NCI-H2029 treated with DMSO at 0.1 percent for 48 hours (cell line): ENCODE measurements at regions not wholly inside any gene's neighbourhood (a gene's known extent, or its start where the extent isn't known, plus 50 kb on each side); places are given as distances from the start of the nearest gene placed in this dataset.

Experiments used
- DNase-seq: peaks from one replicate; lab custom pipeline; 2025; lab: John Stamatoyannopoulos, UW

- DNase-seq = no peak
Observed at GRCh38 chr22:48560836-48561235, 1266.8 kb downstream of the BRD1 start.

DNA sequence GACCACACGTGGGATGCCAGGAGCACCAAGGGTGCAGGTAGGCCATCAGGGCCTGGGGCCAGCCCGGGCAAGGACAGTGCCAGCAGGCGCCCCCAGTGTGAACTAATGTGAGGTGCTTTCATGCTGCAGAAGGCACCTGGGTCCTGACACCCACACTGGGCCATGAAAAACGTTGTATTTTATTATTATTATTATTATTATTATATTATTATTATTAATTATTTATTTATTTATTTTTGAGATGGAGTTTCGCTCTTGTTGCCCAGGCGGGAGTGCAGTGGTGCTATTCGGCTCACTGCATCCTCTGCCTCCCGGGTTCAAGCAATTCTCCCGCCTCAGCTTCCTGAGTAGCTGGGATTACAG is 1267.3 kb downstream of the BRD1 start:
- no peak for DNase-seq

GRCh38 chr22:48559647-48560388 is 1267.9 kb downstream of the BRD1 start:
- no peak for DNase-seq

GRCh38 chr22:48558606-48559402 is 1268.9 kb downstream of the BRD1 start:
- no peak for DNase-seq

DNA sequence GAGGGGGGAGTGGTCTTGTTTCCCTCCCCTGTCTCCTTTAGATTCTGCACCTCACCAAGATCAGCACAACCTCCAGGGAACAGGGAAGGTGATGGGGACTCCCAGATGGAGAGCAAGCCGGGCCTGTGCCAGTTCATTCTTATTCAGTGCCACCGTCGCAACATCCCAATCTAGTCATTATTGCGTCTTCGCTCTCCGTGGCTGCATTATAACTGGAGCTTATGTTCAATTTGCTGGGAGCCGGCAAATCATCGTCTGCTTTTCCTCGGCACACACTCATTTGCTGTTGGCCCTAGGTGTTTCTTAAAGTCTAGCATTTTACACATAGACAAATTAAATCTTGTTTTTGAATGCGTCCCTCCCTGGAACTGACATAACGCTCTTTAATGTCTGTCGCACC is 1269.7 kb downstream of the BRD1 start:
- no peak for DNase-seq

GRCh38 chr22:48557473-48557872 is 1270.2 kb downstream of the BRD1 start:
- no peak for DNase-seq

DNA sequence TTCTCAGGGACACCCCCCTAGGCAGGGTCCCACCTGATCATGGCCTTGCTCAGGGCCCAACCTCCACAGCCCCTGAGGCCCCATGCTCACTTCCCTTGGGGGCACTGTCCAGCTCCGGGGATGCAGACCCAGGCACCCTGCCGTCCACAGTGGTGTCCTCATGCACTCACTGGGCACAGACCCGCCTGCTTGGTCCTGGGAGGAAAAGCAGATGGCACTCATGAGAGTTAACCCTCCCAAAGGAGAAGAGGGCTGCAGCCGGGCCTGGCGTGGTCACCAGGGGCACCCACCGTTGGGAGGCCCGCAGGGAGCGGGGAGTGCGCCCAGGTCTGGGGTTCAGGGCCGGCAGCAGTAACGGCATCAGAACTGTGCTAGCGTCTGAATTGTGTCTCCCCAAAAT is 1270.9 kb downstream of the BRD1 start:
- no peak for DNase-seq

DNA sequence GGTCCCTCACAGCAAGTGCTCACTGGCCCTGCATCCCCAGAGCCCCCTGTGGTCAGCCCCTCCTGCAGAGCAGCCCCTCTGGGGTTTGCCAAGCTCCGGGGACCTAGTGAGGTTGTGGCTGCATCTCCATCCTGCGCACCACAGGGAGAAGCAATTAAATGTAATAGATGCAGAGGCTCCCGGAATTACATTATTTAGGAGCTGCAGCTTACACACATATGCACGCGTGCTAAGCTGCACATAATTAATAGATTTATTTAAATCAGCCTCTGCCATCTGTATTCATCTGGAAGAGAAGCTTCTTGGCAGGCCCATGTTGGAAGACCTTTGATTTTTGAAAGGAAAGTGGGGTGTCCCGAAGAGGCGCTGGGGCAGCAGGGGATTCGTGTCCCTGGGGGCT is 1271.5 kb downstream of the BRD1 start:
- no peak for DNase-seq

- DNase-seq = no peak
Observed at GRCh38 chr22:48555606-48556005, 1272.1 kb downstream of the BRD1 start.

- DNase-seq = no peak
Observed at GRCh38 chr22:48554893-48555572, 1272.6 kb downstream of the BRD1 start.

- DNase-seq = no peak
Observed at GRCh38 chr22:48553694-48554308, 1273.9 kb downstream of the BRD1 start.

- no peak for DNase-seq
Observed at GRCh38 chr22:48553119-48553518, 1274.6 kb downstream of the BRD1 start.

DNA sequence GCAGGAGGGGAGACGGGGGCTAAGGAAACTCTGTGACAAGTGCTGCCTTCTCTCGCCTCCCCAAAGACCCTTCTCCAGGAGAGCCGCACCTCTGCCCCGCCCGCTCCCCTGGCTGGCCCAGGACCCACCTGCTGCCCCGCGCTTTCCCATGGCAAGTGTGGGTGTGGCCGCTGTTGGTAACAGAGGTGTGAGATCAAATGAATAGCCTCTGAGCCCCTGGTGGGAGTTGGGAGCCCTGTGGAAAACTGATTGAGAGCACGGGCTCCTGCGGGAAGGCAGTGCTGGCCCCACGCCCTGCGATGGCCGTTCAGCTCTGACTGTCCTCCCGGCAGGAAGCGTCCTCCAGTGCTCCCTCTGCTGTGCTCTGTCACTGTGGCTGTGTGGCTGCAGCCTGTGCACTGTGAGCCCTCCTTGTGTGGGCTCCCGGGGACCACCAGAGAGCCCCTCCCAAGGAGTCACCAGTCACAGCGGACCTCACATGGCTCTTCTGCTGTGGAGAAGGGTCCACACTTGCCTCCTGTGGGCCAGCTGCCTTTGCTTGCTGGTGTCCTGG is 1275.9 kb downstream of the BRD1 start:
- no peak for DNase-seq

- DNase-seq = no peak
Observed at GRCh38 chr22:48551061-48551460, 1276.6 kb downstream of the BRD1 start.

DNA sequence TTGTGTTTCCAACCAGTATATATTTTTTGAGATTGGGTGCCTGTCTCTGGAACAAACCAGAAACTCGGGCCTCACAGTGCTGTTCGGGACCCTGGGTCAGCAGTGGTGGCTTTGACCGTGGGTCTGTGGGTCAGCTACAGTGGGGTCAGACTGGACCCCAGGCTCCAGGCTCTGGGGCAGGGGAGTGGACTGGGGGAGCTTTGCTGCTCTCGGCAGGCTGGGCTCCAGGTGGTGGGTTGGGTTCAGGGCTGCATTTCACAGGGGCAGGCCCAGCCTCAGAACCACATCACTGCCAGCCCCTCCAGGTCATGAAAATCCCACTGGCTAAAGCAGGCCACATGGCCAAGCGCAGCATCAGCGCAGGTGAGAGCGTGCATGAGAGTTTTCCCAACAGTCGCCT is 1279.3 kb downstream of the BRD1 start:
- no peak for DNase-seq

DNA sequence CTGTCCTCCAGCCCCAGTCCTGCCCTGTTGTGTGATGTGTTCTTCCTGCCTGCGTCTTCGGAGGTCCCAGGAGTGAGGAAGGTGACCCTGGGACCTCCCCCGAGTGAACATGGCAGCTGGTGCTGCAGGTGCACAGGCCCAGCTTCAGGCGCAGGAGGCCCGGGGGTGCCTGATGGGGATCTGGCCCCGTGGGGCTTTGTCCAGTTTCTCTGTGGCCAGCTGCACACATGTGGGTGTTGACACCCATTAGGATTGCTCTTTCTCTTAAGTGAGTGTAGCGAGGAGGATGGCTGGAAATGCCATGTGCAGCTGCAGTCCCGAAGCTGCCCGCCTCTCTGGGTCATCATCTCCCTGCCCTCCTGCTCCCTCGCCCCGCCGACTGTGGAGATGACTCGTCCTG is 1279.7 kb downstream of the BRD1 start:
- DNase-seq = no peak

DNA sequence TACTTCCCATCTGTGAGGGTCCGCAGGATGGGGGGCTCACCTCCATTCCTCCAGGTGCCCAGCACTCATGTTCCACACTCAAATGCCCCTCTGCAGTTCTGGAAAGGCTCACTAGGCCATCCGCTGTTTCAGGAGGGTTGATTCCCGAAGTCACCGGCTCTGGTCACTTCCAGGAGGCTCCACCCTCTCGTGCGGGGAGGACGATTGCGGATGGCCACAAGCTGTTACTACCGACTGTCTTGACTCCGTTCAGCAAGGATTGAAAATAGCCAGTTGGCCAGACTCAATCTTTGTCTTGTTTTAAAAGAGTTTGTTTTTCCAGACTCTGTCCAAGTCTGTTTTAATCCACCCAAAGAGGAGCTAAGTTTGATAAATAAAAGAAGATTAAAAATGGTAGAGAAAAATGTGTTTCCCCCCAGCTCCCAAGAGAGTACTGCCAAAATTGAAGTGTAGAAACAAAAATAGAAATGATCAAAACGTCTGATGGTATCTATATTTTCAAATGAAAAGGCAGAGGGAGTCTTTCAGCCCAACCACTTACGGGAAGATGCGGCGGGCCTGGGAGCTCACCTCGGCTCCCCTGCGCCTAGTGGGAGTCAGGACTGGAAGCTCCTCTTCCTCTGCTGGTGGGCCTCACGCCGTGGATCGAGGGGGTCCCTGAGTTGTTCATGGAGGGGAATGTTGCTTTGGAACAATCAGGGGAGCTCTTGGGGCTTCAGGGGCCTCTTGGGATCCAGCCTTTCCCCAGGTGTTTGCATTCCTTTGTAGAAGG is 1280.8 kb downstream of the BRD1 start:
- no peak for DNase-seq

DNA sequence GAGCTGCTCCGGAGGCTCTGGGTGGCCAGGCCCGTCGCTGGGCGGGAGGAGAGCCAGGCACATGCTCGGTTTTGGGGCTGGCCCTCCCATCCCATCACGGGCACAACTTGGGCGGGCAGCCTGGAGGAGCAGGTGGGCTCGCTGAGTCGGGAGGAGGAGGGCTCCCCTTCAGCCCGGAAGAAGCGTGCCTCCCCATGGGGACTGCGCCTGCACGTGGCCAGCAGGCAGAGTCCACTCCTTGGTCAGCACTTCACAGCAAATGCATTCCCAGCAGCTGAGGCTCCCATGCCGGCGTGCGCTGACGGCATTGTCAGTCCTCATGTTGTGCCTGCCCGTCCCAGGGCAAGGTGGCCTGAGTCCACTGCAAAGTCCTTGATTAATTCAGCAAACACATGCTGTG is 1281.7 kb downstream of the BRD1 start:
- DNase-seq = no peak

- no peak for DNase-seq
Observed at GRCh38 chr22:48541401-48542098, 1286.1 kb downstream of the BRD1 start.

DNA sequence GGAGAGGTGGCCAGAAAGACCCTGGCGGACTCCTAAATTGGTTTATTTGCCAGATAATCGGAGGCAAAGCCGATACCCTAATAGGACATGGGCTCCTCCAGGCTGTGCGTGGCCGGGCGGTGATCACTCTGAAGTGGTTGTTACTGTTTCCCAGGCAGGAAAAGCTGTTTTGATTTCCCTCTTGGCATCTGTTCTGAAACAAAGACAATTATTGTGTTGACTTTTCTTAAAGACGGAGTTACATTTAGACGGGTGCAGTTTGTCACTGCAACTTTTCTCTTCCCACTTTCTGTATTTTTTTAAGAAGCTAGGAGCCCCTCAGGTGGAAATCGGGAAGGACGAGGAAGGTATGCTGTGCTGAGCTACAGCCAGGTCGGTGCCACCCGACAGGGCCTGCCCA is 1288.4 kb downstream of the BRD1 start:
- DNase-seq = no peak

- DNase-seq = no peak
Observed at GRCh38 chr22:48538291-48538820, 1289.3 kb downstream of the BRD1 start.
